Globus pallidus (tissue), 1 donor: ENCODE measurements at regions not wholly inside any gene's neighbourhood (a gene's known extent, or its start where the extent isn't known, plus 50 kb on each side); places are given as distances from the start of the nearest gene placed in this dataset.

Experiments
- DNase-seq: peaks from one replicate; pipeline ENCODE4 v3.0.0-alpha.2; 2015; ENCODE audit warnings: low spot score

DNA sequence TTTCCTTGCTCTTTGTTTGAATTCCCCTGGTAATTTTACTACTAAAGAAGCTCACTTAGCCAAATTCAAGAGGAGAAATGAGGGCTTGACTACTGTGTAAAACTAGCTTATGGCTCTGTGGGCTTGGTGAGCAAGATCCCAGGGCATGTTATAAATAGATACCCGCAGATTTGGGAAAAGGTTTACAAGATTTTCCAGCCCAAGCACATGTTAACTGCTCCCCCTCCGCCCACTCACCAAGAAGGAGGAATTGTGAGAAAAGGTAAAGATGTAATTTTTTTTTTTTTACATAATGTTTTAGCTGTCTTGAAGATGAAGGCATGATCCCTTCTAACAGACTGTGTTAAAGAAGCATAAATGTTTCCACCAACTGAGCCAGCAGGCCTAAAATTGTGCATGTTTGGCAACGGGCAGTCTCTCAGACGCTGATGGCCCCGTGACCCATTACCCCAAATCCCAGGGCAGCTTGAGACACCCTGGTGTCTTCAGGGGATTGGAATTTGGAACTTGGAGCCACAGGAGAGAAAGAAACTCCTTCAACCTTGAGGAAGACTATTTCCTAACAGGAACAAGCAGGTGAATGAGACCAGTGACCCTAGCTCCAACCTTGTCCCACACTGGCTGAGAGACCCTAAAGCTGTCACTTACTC is 429.8 kb upstream of the CELF2 start:
- DNase-seq, result no peak

DNA sequence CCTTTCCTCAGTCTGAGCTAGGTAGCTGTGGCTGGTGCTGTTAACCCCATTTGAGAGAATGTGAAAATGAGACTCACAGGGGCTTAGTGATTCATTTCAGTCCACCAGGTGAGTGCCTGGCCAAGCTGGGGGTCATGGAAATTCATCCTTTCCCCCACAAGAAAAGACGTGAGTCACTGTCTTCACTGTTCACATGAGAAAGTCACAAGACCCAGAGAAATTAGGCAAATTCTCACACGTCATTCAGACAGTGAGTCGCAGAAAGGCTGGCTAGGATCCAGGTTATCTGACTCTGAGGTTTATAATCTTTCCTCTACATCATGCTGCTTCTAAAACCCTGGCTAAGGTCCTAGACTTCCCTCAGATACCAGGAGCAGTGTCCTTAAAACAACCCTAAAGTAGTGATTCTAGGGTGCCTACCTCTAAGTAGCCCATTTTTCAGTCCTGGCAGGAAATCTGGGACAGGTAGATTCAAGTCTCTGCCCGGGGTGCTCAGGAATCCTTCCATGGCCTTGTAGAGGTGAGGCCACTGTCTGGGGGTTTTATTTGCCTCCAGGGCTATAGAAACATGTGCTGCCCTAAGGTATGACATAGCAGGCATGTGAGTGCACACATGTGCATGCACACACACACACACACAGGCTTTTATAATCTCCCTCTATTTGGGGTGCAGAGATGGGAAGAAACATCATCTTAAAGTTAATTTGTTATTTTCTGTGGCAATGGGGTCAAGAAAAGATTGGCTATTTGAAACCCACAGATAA is 427.9 kb upstream of the CELF2 start:
- no peak for DNase-seq

DNA sequence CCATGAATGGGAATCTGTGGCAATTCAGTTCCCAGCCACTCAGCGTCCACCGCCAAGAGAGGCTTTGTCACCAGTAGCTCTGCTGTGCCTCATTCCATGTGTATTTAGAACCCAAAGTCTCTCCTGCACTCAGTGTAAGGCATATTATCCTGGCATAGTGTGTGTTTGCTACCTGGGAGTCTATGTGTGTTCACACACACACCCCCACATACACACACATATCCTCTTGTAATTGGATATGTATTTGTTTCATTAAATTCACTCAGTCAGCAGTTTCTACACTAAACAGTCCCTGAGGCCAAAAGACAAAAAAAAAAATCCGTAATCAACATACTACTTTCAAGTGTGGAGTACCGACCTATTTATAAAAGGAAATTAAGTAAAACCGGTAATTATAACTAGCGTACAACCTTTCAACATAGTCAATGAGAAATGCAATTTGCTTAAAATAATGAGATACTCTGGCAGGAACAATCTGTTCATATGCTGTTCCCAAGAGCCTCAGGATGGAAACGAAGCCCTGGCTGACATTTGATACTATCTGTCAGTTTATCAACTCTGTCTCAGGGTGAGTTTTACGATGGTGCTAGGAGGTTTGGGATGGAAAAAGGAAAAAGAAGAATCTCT is 425.8 kb upstream of the CELF2 start:
- no peak for DNase-seq

DNA sequence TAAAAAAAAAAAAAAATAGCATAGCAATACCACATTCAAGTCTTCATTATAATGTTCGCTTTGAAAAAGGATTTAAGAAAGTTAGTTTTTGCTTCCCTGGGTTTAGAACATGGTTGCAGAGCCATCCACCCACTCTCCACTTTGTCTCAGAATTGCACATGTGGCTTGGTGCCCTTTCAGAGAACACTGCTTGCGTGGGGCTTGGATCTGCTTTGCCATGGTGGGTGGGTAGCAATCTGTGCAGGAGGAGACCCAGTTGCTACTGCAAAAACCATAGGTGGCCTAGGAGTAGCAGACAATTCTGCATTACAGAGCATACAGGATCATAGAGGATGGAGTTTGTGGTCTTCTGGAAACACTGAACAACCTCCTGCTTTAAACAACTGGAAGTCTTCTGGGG is 421.4 kb upstream of the CELF2 start:
- DNase-seq, result no peak

DNA sequence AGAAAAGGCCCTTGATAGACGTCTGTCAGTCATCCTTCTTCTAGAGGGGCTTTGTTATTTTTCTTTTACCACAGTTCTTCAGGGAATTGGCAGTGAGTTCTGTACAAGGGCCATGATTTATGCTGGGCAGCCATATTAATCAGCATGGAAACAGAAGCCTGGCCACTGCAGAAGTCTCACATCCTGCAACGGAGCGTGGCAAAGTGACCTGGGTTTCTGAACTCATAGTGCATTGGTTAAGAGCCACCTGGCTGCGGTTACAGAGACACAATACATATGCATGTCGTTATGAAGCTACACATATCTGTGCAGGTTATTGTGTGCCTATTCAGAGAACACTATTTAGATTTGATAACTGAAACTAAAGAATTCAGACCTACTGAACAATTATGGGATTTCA is 419.4 kb upstream of the CELF2 start:
- no peak for DNase-seq

DNA sequence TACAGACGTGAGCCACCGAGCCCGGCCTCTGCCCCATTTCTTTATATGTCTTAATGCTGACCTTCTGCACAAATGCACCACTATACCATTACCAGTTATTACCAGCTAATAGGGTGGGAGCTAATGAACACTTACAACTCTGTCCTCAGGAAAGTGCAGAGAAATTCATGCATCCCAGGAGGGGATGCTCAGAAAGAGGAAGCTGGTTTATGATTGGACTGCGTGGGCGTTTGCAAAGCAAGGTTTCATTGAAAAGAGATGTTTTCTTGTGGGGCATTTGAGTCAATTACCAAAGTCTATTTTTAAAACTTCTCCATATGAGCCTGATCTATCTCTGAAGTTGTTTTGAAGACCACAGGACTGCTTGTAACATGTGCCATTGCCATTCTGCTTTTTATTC is 417.7 kb upstream of the CELF2 start:
- DNase-seq, result no peak

DNA sequence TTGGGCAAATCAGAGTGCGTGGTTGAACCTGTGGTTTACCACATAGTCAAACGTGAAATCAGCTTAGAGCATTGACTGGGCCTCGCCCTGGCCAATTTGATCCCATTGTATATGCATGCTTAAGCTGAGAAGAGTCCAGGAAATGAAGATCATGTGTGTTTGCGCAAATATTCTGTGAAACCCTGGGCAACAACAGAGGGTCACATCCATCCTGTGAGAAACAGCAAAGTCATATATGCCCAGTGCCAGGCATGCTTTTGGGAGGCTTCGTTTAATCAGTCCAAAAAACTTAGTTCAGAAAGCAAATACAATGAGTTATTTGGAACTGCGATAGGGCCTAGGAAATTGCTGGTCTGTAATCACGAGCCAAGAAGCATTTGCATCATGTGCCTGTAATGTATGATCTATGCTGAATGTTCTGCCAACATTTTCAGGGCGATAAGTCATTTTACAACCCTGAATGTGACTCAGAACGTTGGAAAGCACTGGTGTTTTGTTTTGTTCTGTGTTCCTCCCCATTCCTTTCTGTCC is 412.1 kb upstream of the CELF2 start:
- no peak for DNase-seq

DNA sequence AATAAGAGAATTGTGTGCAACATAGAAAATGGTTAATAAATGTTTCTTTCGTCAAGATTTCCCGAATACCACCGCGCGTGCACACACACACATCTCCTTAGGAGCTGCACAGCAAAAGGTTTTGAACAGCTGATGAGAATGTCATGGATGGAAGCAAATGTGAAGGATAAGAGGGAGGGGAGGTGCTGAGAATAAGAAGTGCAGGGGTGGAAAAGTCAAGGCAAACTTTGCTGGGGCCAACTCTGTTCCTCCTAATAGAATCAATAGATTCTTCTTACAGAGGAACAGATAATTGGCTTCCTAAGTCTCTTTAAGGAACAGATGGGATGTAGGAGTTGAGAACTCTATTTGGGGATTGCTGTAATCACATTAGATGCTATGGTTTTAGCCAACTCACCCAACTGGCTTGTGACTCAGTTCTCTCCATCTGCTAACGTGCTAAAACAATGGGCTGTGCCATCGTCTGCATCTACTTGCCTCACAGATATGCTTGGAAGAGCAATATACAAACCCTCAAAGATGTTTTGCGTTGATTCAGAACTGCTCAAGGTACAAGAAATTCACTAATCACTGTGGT is 408.2 kb upstream of the CELF2 start:
- no peak for DNase-seq

DNA sequence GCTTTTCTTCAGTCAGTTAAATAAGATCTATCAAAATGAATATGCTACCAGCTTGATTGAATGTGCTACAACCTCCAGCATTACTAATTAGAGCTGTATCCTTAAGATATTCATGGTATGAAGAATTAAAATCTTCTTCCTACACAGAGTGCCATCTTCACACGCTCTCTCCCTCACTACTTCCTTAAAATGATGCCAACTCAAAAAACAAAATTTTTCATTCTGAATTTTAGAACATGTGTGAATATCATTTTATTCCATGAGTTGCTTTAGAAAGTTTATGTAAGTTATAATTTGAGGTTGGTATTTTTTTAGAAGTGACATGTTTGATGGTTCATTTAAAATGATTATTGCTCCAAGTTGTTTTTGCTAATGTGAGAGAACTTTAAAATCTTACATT is 407.5 kb upstream of the CELF2 start:
- no peak for DNase-seq

DNA sequence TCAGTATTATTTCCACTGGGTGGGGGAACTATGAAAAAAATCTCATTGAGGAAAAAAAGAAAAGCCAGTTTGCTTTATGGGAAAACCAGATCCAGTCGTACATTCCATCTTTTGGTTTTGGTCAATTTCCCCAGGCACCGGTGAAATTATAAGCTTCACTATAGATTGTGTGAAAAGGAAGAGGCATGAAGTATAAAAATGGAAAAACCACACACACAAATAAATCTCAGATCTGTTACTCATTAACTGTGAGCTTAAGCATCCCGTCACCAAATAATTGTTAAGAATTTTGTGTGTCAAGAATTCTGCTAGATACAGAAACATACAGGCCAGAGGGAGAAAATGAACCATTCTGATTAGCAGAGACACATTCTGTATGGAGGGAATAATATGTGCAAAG is 405.5 kb upstream of the CELF2 start:
- DNase-seq, result no peak

DNA sequence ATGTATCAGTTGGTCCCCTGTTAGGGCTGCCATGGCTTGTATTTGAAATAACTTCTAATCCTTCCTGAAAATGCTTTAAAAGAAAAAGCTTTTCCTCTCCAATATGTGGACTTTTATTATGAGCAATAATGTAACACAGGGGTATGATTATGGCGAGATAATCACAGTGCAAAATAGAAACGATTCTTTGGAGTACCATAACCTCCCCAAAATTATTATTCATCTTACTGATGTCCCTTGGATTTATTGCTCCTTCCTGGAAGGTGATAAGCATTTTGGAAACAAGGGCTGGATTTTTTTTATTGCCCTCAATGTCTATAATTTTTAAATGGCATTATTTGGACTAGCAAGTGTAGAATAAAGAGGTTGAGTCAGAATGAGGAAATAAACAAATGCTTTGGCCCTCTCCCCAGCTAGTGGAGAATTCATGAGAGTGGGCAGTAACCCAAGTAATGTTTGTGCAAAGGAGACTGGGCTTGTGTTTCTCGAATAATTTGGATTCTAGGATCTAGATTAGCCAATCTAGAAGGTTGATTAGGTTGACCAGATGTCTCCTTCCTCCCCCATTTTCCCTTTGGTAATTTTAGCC is 403.9 kb upstream of the CELF2 start:
- DNase-seq, result no peak

DNA sequence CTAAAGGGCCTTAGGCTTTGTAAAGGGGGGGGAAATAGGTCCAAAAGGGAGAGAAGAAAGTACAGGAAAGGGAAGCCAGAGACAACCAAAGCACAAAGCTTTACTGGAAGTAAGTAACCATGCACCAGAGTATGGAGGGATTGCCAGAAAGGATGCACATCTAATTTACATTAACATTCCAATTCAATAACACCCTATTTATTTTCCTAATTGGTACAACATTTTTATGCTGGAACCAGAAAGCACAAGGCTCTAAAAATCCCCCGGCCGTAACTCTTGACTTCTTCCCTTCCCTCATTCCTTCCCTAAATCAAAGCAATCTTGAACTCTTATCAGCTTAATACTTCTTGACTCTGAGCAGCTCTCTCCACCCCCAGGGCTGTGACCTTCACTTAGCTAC is 400.0 kb upstream of the CELF2 start:
- DNase-seq, result no peak

DNA sequence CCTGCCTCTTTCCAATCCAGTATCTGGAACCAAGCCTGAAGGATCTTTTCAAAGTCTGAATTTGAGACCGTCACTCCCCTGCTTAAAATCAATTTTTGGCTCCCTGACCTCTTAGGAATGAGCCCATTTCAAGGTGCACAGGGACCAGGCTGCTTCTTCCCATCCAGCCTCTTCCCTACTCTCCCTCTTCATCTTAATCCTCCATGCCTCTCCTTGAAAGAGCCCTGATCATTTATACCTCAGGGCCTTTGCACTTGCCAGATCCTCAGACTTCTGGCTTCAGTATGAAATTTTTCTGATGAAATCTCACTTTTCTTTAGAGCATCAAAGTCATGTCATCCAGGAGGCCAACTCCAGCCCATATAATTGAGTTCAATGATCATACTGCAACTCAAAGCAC is 399.5 kb upstream of the CELF2 start:
- DNase-seq, result no peak

DNA sequence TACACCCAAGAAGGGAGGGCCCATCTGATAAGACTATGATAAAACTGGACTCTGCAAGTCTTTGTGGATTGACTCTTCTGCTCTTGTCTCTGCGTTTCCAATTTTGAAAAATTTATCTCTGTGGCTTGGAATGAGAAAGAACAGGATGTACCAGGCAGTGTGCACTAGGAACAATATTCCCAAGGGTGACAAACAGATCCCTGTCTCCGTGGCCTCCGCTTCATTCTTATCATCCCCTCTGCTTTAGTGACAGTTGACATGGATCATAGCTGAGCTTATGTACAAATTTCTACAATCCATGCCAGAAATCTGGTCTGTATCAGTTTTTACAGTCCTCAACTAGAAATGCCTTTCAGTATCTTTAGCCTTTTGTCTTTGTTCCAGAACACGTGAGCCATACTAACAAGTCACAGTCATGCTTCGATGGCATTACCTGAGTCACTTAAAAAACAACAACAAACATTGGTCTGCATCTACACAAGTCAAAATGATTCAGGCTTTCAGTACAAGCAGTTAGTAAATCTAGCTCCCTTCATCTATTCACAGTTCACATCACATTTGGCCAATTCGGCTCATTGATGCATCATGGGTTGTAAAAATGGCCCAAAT is 393.6 kb upstream of the CELF2 start:
- no peak for DNase-seq

DNA sequence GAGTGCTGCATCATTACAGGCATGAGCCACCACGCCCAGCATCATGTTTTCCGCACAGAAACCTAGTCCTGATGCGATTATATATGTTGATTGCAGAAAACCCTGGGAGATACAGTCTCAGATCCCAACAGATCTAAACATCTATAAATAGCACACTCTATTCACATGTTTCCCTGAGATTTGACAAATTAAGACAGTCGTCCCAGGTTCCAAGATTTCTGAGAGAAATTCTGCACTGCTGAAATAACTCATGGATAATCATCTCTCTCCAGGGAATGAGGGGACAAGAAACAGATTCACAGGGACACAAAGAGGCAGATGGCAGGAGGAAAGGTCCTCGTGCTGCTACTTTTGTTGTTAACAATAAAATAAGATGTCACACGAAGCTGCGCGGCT is 393.1 kb upstream of the CELF2 start:
- no peak for DNase-seq

DNA sequence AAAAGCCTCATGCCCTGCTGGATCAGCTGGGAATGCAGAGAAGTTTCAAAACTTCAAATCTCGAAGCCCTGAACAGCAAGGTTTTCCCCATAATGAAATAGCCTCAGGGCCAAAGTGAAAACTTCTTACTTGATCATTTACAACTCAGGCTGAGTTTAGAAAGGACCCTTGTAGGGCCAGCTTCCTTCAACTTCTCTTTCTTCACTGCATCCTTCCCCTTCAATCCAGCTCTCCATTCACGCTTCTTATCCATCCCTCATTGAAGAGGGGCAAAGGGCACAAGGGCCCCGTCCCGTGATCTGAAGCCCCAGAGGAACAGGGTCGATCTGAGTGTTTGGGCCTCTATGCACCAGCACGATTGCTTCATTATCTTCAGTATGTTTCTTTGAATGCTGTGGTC is 392.2 kb upstream of the CELF2 start:
- DNase-seq, result no peak

DNA sequence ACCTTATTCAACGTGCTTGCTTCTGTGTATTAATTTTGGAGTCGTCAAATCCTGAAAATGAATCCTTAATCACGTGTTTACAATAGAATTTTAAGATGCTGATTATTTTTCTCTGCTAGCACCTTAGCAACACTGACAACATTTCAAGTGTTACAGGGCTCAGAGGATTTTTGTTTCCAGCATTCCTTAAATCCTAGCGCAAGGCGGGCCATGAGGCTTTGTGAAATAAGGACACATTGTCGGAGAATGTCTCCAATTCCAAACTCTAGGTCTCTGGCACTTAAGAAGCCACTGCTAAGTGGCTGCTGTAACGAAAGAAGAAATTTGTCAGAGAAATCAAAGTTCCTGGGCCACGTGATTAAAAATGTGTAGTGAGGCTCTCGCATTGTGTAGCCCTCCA is 390.9 kb upstream of the CELF2 start:
- DNase-seq, result no peak

DNA sequence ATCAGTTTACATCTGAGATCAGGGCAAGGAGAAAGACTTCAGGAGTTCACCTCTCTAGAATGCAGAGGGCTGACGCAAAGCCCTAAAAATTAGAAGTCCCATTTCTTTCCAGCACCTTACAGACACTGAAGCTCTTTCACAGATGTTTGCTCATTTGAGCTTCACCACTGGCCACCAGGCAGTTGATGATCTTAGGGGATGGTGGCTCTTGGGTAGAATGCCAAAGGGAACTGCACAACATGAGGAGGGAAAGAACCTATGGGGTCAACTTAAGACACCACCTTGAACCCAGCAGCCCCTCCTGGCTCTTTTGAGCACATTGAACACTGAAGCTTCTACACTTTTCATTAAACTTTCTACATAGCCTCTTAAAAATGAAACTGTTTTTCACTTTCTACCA is 390.3 kb upstream of the CELF2 start:
- no peak for DNase-seq

DNA sequence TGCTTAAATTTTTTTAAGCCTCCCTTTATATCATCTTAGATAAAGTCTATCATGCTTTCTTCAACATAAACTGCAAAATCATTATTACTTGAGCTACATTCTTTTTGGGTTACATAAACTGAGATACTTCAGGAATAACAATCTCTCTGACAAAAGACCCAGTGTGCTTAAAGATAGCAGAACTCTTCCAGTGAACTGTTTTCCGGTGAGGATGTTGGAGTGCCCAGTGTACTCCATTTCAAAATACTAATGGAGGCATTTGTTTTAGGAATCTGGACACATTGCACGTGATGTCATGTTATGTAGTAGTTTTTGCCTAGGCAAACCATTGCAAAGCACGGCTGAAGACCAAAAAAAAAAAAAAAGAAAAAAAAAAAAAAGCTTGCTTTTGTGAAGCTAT is 388.2 kb upstream of the CELF2 start:
- no peak for DNase-seq

DNA sequence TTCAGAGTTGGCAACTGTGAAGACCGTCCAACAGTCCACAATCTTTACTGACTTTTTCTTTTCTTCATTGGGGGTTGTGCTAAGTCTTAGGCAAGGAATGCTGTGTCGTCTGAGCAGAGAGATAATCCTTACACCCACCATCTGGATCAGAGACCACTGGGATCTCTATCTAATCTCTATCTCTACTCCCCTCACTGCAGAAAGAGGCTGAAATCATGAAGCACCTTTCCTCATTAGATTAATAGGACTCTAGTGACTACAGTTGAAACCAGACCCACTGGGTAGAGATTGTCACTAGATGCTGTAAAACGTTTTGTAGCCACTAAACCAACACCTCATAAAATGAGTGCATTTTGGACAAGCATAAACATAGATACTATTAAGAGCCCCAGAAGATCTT is 387.4 kb upstream of the CELF2 start:
- DNase-seq, result no peak

DNA sequence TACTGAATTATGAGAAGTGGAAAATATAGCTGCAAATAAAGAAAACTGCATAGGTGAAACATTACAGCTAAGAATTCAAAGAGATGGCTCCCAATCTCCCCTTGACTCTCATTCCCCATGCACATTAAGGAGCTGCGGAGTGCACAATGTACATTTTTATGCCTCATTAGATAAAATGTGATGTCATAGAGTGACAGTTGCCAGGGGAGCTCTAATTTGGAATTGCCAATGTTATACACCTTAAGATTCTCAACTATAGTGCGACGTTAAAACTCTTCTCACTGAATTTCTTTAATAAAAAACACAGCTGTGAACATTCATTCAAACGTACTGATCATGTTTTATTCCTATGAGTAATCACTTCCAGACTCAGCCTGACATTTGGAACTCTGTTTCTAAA is 386.9 kb upstream of the CELF2 start:
- no peak for DNase-seq

DNA sequence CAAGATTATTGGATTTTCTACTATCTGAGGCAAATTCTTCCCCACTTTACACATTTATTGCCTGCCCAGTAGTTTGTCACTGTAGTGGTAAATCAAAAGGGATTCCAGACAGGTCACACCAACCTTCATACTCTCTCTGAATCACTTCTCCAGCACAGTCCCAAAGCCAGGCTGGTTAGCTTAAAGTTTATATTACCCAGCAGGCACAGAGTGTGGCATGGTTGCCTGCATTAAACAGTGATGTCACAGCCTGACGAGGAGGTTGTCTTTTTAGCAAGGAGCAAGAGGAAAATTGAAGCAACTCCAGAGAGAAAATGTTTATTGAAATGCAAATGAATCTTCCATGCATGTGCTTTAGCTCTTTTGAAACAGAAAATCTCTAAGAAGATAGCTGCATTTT is 375.5 kb upstream of the CELF2 start:
- DNase-seq, result no peak
